ENCODE measurements at regions not wholly inside any gene's neighbourhood (a gene's known extent, or its start where the extent isn't known, plus 50 kb on each side); places are given as distances from the start of the nearest gene placed in this dataset.

GRCh38 chr6:168922436-168922835 lies 331.2 kb downstream of the THBS2 start:
- no peak overlapping the region for H3K4me3 Mint-ChIP-seq (ENCODE audit: unreplicated experiment)
- no peak for DNase-seq
- no peak for TF ChIP-seq CTCF (IDR thresholded peaks at IDR 0.05; ENCODE audit: partially characterized antibody, unreplicated experiment)
- H3K4me1 Mint-ChIP-seq (ENCODE audit: low read depth, unreplicated experiment), result no peaks in the 10 kb centered on the region
- H3K36me3 Mint-ChIP-seq (ENCODE audit: unreplicated experiment), result peaks cover 4% of the 10 kb centered on the region
- no peaks in the 10 kb centered on the region for H3K9me3 Mint-ChIP-seq (ENCODE audit: unreplicated experiment)
- no peak overlapping the region for H3K27ac Mint-ChIP-seq (ENCODE audit: unreplicated experiment)
- H3K27me3 Mint-ChIP-seq (ENCODE audit: unreplicated experiment), result peaks cover 2% of the 10 kb centered on the region

GRCh38 chr6:168920289-168920688 lies 333.4 kb downstream of the THBS2 start:
- Mint-ChIP-seq H3K9me3 (ENCODE audit: unreplicated experiment) (no peaks in the 10 kb centered on the region), H3K4me3 (ENCODE audit: unreplicated experiment) (no peak overlapping the region), H3K4me1 (ENCODE audit: low read depth, unreplicated experiment) (no peaks in the 10 kb centered on the region), H3K27me3 (ENCODE audit: unreplicated experiment) (no peaks in the 10 kb centered on the region), H3K36me3 (ENCODE audit: unreplicated experiment) (no peaks in the 10 kb centered on the region), H3K27ac (ENCODE audit: unreplicated experiment) (no peak overlapping the region)
- no peak for DNase-seq
- TF ChIP-seq CTCF (IDR thresholded peaks at IDR 0.05; ENCODE audit: partially characterized antibody, unreplicated experiment), result no peak

GRCh38 chr6:168919470-168920179 lies 334.0 kb downstream of the THBS2 start:
- no peaks in the 10 kb centered on the region for H3K36me3 Mint-ChIP-seq (ENCODE audit: unreplicated experiment)
- H3K9me3 Mint-ChIP-seq (ENCODE audit: unreplicated experiment), result no peaks in the 10 kb centered on the region
- no peak overlapping the region for H3K4me3 Mint-ChIP-seq (ENCODE audit: unreplicated experiment)
- no peak for DNase-seq
- TF ChIP-seq CTCF (IDR thresholded peaks at IDR 0.05; ENCODE audit: partially characterized antibody, unreplicated experiment), result no peak
- no peak overlapping the region for H3K27ac Mint-ChIP-seq (ENCODE audit: unreplicated experiment)
- no peaks in the 10 kb centered on the region for H3K4me1 Mint-ChIP-seq (ENCODE audit: low read depth, unreplicated experiment)
- H3K27me3 Mint-ChIP-seq (ENCODE audit: unreplicated experiment), result no peaks in the 10 kb centered on the region

GRCh38 chr6:168916576-168917211 lies 337.0 kb downstream of the THBS2 start:
- Mint-ChIP-seq H3K4me1 (ENCODE audit: low read depth, unreplicated experiment) (no peaks in the 10 kb centered on the region), H3K27me3 (ENCODE audit: unreplicated experiment) (no peaks in the 10 kb centered on the region), H3K36me3 (ENCODE audit: unreplicated experiment) (peaks cover 10% of the 10 kb centered on the region), H3K27ac (ENCODE audit: unreplicated experiment) (no peak overlapping the region), H3K9me3 (ENCODE audit: unreplicated experiment) (no peaks in the 10 kb centered on the region), H3K4me3 (ENCODE audit: unreplicated experiment) (no peak overlapping the region)
- TF ChIP-seq CTCF (IDR thresholded peaks at IDR 0.05; ENCODE audit: partially characterized antibody, unreplicated experiment), result no peak
- no peak for DNase-seq

GRCh38 chr6:168915855-168916254 lies 337.8 kb downstream of the THBS2 start:
- no peak for DNase-seq
- Mint-ChIP-seq H3K9me3 (ENCODE audit: unreplicated experiment) (no peaks in the 10 kb centered on the region), H3K4me3 (ENCODE audit: unreplicated experiment) (no peak overlapping the region), H3K27ac (ENCODE audit: unreplicated experiment) (no peak overlapping the region), H3K36me3 (ENCODE audit: unreplicated experiment) (peaks cover 10% of the 10 kb centered on the region), H3K27me3 (ENCODE audit: unreplicated experiment) (no peaks in the 10 kb centered on the region), H3K4me1 (ENCODE audit: low read depth, unreplicated experiment) (no peaks in the 10 kb centered on the region)
- TF ChIP-seq CTCF (IDR thresholded peaks at IDR 0.05; ENCODE audit: partially characterized antibody, unreplicated experiment), result no peak
